ENCODE measurements at regions not wholly inside any gene's neighbourhood (a gene's known extent, or its start where the extent isn't known, plus 50 kb on each side); places are given as distances from the start of the nearest gene placed in this dataset.
A peak's percentile ranks its signal among the peaks of the same experiment; 100 is the strongest.

DNA sequence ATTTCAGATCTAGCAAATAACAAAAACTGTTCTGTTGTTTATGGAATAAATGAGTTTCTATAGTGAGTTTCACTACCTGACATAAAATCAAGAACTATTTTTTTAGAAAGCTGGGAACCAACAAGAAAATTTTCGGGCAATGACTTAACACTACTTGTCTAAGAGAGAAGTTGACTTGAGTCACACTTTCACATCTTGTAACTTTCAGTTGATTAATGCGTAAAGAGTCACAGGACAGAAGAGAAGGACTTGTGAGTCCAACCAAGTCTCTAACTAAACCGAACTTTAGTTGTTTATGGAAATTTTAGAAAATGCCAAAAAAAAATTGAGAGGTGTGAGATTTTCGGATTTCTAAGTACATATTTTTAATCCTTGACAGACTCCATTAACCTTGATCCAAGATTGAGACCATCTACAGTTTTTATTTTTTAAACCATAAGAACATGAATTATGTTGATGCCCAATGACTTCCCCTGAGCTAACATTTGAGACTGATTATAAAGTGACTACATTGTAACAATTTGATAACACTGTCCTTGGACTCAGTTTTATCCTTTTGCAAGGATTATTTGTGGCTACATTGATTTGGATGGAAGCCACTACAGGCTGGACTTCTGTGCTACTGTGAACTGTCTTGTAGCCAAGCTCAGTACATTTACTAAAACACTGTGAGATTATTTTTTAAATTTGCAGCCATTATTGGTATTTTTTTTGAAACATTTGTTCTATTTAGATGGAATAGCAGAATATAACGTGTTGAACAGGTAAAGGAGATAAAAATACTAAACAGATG, 284.0 kb downstream of the PTPRC start:
- FAIRE-seq, result peak; percentile 77
- DNase-seq (ENCODE audit: insufficient read length, low spot score), result no peak
- TF ChIP-seq POU2F2 (IDR thresholded peaks at IDR 0.05; ENCODE audit: low read depth, low read length), result no peak
- no peak for TF ChIP-seq POLR2A (IDR thresholded peaks at IDR 0.05; ENCODE audit: low read depth, low read length)
- no peak for TF ChIP-seq TAF1 (IDR thresholded peaks at IDR 0.05; ENCODE audit: low read depth, low read length)
- TF ChIP-seq POLR2AphosphoS5 (IDR thresholded peaks at IDR 0.05; ENCODE audit: low read depth, low read length), result no peak
- TF ChIP-seq SPI1 (IDR thresholded peaks at IDR 0.05; ENCODE audit: low read depth, low read length), result no peak
- no peak for TF ChIP-seq PAX5 (IDR thresholded peaks at IDR 0.05; ENCODE audit: insufficient read depth, low read length, severe bottlenecking)

DNA sequence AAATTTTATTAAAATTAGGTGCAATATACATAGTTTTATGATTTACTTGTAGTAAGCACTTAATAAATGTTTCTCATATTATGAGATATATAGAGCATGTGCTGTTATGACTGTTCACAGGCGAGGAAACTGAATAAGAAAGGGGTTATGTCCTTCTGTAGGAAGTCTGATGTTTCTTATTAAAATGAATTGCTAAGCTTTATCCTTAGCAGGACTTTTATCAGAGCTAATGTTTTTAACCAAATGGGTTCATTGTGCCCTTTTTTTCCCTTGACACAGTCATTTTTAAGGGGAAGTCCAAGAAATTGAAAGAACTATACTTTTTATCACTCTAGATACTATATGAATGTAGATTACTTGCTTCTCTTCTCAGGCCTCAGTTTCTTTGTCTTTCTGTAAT, 285.2 kb downstream of the PTPRC start:
- no peak for DNase-seq (ENCODE audit: insufficient read length, low spot score)
- TF ChIP-seq TAF1 (IDR thresholded peaks at IDR 0.05; ENCODE audit: low read depth, low read length), result no peak
- TF ChIP-seq PAX5 (IDR thresholded peaks at IDR 0.05; ENCODE audit: insufficient read depth, low read length, severe bottlenecking), result no peak
- no peak for TF ChIP-seq POLR2A (IDR thresholded peaks at IDR 0.05; ENCODE audit: low read depth, low read length)
- TF ChIP-seq SPI1 (IDR thresholded peaks at IDR 0.05; ENCODE audit: low read depth, low read length), result no peak
- TF ChIP-seq POU2F2 (IDR thresholded peaks at IDR 0.05; ENCODE audit: low read depth, low read length), result no peak
- TF ChIP-seq POLR2AphosphoS5 (IDR thresholded peaks at IDR 0.05; ENCODE audit: low read depth, low read length), result no peak
- no peak for FAIRE-seq

DNA sequence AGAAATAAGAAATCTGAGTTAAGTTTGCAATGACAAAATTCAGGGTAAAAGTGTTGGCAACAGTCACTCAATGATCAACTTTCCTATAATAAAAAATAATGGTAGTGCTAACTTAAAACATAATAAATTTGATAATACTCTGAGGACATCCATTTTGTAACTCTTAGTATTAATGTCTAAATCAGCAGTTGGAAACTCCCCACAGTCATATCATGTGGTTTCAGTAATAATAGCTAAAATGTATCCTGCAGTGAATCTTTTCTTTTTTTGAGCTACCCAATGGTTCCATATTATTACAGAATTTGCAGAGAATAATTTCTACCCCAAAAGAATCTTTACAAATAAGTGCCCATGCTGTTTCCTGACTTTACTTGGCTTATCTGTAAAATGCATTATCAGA, 286.7 kb downstream of the PTPRC start:
- FAIRE-seq, result no peak
- TF ChIP-seq POLR2A (IDR thresholded peaks at IDR 0.05; ENCODE audit: low read depth, low read length) (no peak), PAX5 (IDR thresholded peaks at IDR 0.05; ENCODE audit: insufficient read depth, low read length, severe bottlenecking) (no peak), POU2F2 (IDR thresholded peaks at IDR 0.05; ENCODE audit: low read depth, low read length) (no peak), SPI1 (IDR thresholded peaks at IDR 0.05; ENCODE audit: low read depth, low read length) (no peak), TAF1 (IDR thresholded peaks at IDR 0.05; ENCODE audit: low read depth, low read length) (no peak), POLR2AphosphoS5 (IDR thresholded peaks at IDR 0.05; ENCODE audit: low read depth, low read length) (no peak)
- no peak for DNase-seq (ENCODE audit: insufficient read length, low spot score)

DNA sequence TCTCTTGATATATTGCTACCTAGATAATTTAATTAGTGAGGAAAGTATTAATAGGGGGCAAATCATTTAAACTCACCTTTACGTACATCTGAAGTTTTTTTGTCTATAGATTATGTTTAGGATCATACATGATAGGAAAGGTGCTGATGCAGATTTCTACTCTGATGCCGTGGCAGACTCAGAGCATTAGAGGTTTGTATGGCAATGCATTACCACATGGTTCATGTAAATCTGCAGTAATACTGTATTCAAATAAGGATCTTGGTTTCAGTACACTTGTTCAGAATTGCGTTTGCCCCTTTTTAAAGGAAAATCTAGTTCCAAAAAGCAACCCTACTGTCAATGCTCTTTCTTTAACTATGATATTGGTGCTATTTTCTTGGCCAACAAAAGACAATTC, 288.3 kb downstream of the PTPRC start:
- FAIRE-seq, result peak; percentile 61
- TF ChIP-seq TAF1 (IDR thresholded peaks at IDR 0.05; ENCODE audit: low read depth, low read length) (no peak), PAX5 (IDR thresholded peaks at IDR 0.05; ENCODE audit: insufficient read depth, low read length, severe bottlenecking) (no peak), POU2F2 (IDR thresholded peaks at IDR 0.05; ENCODE audit: low read depth, low read length) (no peak), POLR2A (IDR thresholded peaks at IDR 0.05; ENCODE audit: low read depth, low read length) (no peak), SPI1 (IDR thresholded peaks at IDR 0.05; ENCODE audit: low read depth, low read length) (no peak), POLR2AphosphoS5 (IDR thresholded peaks at IDR 0.05; ENCODE audit: low read depth, low read length) (no peak)
- no peak for DNase-seq (ENCODE audit: insufficient read length, low spot score)

DNA sequence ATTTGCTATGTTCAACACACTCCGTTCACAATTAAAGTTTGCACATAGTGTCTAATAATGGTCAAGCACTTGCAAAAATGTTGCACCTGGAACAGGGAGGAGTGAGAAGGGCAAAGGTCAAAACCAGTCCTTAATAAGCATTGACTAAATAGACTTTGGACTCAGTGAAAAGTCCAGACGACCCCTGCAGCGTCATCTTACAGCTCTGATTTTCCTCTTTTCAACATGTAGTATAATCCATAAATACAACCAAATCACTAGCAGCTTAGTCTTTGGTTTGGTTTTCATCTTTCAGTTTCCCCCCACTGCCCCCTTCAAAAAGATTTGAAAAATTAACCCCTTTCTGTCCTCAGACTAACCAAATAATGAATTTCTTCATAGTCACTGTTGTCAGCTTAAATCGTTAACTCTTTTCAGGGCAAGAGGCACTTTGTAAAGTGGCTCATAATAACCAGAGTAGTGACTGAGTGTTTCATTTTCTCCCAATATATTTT, 290.3 kb downstream of the PTPRC start:
- DNase-seq (ENCODE audit: insufficient read length, low spot score) (no peak), FAIRE-seq (peak; percentile 85)
- TF ChIP-seq POU2F2 (IDR thresholded peaks at IDR 0.05; ENCODE audit: low read depth, low read length), result no peak
- no peak for TF ChIP-seq POLR2A (IDR thresholded peaks at IDR 0.05; ENCODE audit: low read depth, low read length)
- TF ChIP-seq POLR2AphosphoS5 (IDR thresholded peaks at IDR 0.05; ENCODE audit: low read depth, low read length), result no peak
- no peak for TF ChIP-seq SPI1 (IDR thresholded peaks at IDR 0.05; ENCODE audit: low read depth, low read length)
- no peak for TF ChIP-seq TAF1 (IDR thresholded peaks at IDR 0.05; ENCODE audit: low read depth, low read length)
- no peak for TF ChIP-seq PAX5 (IDR thresholded peaks at IDR 0.05; ENCODE audit: insufficient read depth, low read length, severe bottlenecking)

DNA sequence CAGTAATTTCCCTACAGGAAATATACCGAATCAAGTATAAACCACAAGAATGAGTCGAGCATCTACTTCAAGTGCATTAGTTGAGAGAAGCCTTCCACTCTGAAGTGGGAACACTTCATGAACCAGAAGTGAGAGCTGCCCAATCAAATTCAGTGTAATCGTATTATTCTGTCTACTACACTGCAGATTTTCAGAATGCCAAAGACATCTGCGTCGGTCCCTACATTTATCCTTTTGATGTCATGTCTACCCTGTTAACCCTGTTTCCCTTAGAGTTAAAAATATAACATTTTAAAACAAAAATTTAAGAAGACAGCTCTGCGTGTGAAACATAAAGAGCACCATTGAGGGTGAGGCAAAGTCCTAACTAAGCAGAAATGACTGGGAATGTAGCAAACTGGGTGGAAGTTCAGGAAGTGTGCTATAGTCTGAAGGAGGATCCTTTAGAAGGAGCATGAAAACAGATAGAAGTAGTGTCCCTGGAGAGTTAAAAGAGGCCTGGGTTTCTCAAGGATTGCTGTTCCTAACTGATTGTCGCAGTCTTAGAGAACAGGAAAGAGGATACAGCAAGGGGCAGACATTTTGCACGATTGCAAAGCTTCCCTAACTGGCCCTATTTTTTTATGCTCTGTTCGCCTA, 291.2 kb downstream of the PTPRC start:
- DNase-seq (ENCODE audit: insufficient read length, low spot score) (no peak), FAIRE-seq (peak; percentile 87)

DNA sequence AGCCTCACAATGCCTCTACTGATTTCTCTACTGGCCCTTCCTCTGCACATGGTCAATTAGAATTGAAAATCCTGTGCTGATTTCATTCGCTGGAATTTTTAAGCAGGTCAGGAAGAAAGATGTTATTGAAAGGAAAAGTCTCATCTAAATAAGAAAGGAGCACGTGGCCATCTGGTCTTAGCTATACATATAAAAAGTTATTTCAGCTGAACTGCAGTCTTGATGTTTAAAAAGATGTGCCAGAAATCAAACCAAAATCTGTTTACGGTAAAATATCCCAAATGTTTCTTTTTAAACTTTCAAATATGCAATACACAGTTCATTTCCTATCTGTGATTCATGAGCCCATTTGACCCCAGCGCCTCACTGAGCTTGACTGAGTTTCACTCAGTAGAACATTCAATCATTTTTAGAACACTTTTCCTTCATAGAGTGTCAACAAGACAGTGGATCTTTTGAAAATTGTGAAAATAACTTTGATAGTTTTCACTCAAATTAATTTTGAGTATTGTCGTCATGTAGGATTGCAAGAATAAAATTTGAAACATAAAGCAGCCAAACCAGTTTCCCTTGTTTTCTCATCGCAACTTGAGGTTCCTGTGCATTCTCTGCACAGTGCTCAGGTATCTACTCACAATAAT, 293.6 kb downstream of the PTPRC start:
- no peak for DNase-seq (ENCODE audit: insufficient read length, low spot score)
- no peak for FAIRE-seq
- no peak for TF ChIP-seq POU2F2 (IDR thresholded peaks at IDR 0.05; ENCODE audit: low read depth, low read length)
- TF ChIP-seq POLR2A (IDR thresholded peaks at IDR 0.05; ENCODE audit: low read depth, low read length), result no peak
- no peak for TF ChIP-seq SPI1 (IDR thresholded peaks at IDR 0.05; ENCODE audit: low read depth, low read length)
- no peak for TF ChIP-seq TAF1 (IDR thresholded peaks at IDR 0.05; ENCODE audit: low read depth, low read length)
- TF ChIP-seq PAX5 (IDR thresholded peaks at IDR 0.05; ENCODE audit: insufficient read depth, low read length, severe bottlenecking), result no peak
- no peak for TF ChIP-seq POLR2AphosphoS5 (IDR thresholded peaks at IDR 0.05; ENCODE audit: low read depth, low read length)

More for the DNA sequence above, 291.2 kb downstream of the PTPRC start:
- TF ChIP-seq TAF1 (IDR thresholded peaks at IDR 0.05; ENCODE audit: low read depth, low read length), result no peak

DNA sequence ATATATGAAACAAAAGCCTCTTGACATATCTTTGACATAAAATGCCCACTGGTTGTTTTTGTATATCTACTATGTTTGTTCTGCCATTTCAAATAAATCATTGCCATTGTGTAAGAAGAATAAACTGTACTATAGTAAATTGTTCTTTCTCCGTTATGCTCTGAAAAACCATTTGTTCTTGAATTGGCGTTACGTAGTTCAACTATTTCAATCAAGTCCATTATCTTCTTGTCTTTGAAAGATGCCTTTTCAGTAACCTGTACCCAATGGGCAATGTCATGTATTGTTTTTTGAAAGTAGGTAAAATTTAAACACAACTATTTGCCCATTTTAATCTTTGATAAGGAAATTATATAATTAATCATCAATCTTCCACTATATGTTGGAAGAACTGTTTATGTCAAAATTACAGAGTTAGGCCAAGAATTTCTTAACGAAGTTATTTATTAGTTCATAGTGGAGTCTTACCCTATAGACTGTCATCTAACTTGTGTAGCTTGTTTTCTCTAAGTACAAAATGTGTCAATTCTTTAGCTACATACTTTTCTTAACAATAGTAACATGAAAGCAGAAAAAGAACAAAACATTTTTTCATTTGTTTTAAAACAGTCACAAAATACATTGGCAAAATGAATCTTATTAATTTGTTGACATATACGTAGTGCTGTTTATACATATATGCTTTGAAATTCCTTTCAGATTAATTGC, 294.8 kb downstream of the PTPRC start:
- TF ChIP-seq PAX5 (IDR thresholded peaks at IDR 0.05; ENCODE audit: insufficient read depth, low read length, severe bottlenecking) (no peak), POLR2A (IDR thresholded peaks at IDR 0.05; ENCODE audit: low read depth, low read length) (no peak)
- no peak for DNase-seq (ENCODE audit: insufficient read length, low spot score)
- no peak for FAIRE-seq

DNA sequence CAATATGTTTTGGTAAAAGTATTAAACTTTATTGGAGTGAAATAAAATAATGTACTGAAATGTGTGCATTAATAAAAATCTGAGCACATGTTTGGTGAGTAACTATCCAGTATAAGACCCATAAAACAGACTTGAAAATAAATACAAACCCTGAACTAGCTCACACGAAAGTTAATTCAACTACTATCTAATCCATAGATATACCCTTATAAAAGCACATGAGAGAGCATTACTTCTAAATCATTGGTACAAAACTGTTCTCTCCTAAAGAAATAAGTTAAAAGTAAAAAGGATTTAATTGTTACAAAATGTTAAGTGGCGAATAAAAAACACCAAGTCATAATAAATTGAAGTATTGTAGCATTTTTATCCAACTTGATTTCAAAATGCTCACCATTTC, 295.6 kb downstream of the PTPRC start:
- TF ChIP-seq POLR2A (IDR thresholded peaks at IDR 0.05; ENCODE audit: low read depth, low read length) (no peak), POU2F2 (IDR thresholded peaks at IDR 0.05; ENCODE audit: low read depth, low read length) (no peak), TAF1 (IDR thresholded peaks at IDR 0.05; ENCODE audit: low read depth, low read length) (no peak), SPI1 (IDR thresholded peaks at IDR 0.05; ENCODE audit: low read depth, low read length) (no peak), PAX5 (IDR thresholded peaks at IDR 0.05; ENCODE audit: insufficient read depth, low read length, severe bottlenecking) (no peak), POLR2AphosphoS5 (IDR thresholded peaks at IDR 0.05; ENCODE audit: low read depth, low read length) (no peak)
- no peak for DNase-seq (ENCODE audit: insufficient read length, low spot score)
- no peak for FAIRE-seq
